MM.1S (cell line): ENCODE measurements at regions not wholly inside any gene's neighbourhood (a gene's known extent, or its start where the extent isn't known, plus 50 kb on each side); places are given as distances from the start of the nearest gene placed in this dataset.

Experiments used
- DNase-seq: peaks from one replicate; pipeline ENCODE4 v3.0.0-alpha.2; 2015
- H2AFZ ChIP-seq: fragments of 300-600 bp; sonication (generic); 2 replicates; pipeline ENCODE4 v1.6.0; 2016; ENCODE audit warnings: antibody characterized with exemption, low read length
- H3F3A ChIP-seq: fragments of 300-600 bp; sonication (generic); 2 replicates; pipeline ENCODE4 v1.6.1; 2016; ENCODE audit warnings: mild to moderate bottlenecking, antibody characterized with exemption, low read length, moderate library complexity, mixed read lengths; ENCODE audit not compliant: insufficient read depth
- H3K27ac ChIP-seq: fragments of 300-600 bp; sonication (generic); 2 replicates; pipeline ENCODE4 v1.5.1; 2016; ENCODE audit warnings: mild to moderate bottlenecking, low read length
- H3K27me3 ChIP-seq: fragments of 300-600 bp; sonication (generic); replicated peaks from 2 replicates; pipeline ENCODE4 v1.6.0; 2016; ENCODE audit warnings: low read length; ENCODE audit not compliant: insufficient read depth
- H3K36me3 ChIP-seq: fragments of 300-600 bp; sonication (generic); replicated peaks from 2 replicates; pipeline ENCODE4 v1.6.1; 2016; ENCODE audit warnings: mild to moderate bottlenecking, low read length, mixed read lengths; ENCODE audit not compliant: insufficient read depth
- H3K4me1 ChIP-seq: fragments of 300-600 bp; sonication (generic); 2 replicates; pipeline ENCODE4 v1.6.1; 2016; ENCODE audit warnings: low read length, mixed read lengths
- H3K4me2 ChIP-seq: fragments of 300-600 bp; sonication (generic); 2 replicates; pipeline ENCODE4 v1.6.0; 2016; ENCODE audit warnings: low read depth, low read length
- H3K4me3 ChIP-seq: fragments of 300-600 bp; sonication (generic); 2 replicates; pipeline ENCODE4 v1.5.1; 2016; ENCODE audit warnings: low read length, mixed read lengths
- H3K79me2 ChIP-seq: fragments of 300-600 bp; sonication (generic); 2 replicates; pipeline ENCODE4 v1.6.1; 2016; ENCODE audit warnings: mixed run types, low read length, mixed read lengths
- H3K9ac ChIP-seq: fragments of 300-600 bp; sonication (generic); 2 replicates; pipeline ENCODE4 v1.6.1; 2016; ENCODE audit warnings: low read length, mixed read lengths
- H3K9me2 ChIP-seq: fragments of 300-600 bp; sonication (generic); replicated peaks from 2 replicates; pipeline ENCODE4 v1.6.1; 2016; ENCODE audit warnings: mild to moderate bottlenecking, low read length, mixed read lengths; ENCODE audit not compliant: insufficient read depth
- H3K9me3 ChIP-seq: fragments of 300-600 bp; sonication (generic); replicated peaks from 2 replicates; pipeline ENCODE4 v1.6.1; 2016; ENCODE audit warnings: mild to moderate bottlenecking, low read length, mixed read lengths; ENCODE audit not compliant: insufficient read depth
- H4K20me1 ChIP-seq: fragments of 300-600 bp; sonication (generic); 2 replicates; pipeline ENCODE4 v1.6.1; 2016; ENCODE audit warnings: mild to moderate bottlenecking, low read length, moderate library complexity, mixed read lengths; ENCODE audit not compliant: insufficient read depth
- EZH2 ChIP-seq: fragments of 300-600 bp; sonication (generic); optimal IDR thresholded peaks from 2 replicates; pipeline ENCODE3; 2017; ENCODE audit warnings: low read depth, mild to moderate bottlenecking, antibody characterized with exemption, low read length, mixed read lengths
- EZH2phosphoT487 ChIP-seq: fragments of 300-600 bp; sonication (generic); IDR thresholded peaks from 2 replicates; pipeline ENCODE4 v1.6.1; 2018; ENCODE audit warnings: antibody characterized with exemption, low read length
- TF ChIP-seq, protein P1 (sequence below): fragments of 300-600 bp; sonication (generic); IDR thresholded peaks from 2 replicates; pipeline ENCODE4 v1.5.1; 2016; ENCODE audit warnings: antibody characterized with exemption, low read length, mixed read lengths

GRCh38 chr1:30371179-30371788 lies 352.1 kb downstream of the MATN1 start:
- no peaks in the 10 kb centered on the region for H3F3A ChIP-seq
- H3K9ac ChIP-seq: no peak overlapping the region
- no peak for TF ChIP-seq EZH2phosphoT487
- TF ChIP-seq, protein P1, sequence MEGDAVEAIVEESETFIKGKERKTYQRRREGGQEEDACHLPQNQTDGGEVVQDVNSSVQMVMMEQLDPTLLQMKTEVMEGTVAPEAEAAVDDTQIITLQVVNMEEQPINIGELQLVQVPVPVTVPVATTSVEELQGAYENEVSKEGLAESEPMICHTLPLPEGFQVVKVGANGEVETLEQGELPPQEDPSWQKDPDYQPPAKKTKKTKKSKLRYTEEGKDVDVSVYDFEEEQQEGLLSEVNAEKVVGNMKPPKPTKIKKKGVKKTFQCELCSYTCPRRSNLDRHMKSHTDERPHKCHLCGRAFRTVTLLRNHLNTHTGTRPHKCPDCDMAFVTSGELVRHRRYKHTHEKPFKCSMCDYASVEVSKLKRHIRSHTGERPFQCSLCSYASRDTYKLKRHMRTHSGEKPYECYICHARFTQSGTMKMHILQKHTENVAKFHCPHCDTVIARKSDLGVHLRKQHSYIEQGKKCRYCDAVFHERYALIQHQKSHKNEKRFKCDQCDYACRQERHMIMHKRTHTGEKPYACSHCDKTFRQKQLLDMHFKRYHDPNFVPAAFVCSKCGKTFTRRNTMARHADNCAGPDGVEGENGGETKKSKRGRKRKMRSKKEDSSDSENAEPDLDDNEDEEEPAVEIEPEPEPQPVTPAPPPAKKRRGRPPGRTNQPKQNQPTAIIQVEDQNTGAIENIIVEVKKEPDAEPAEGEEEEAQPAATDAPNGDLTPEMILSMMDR: no peak
- TF ChIP-seq EZH2: no peak
- no peaks in the 10 kb centered on the region for H3K79me2 ChIP-seq
- H4K20me1 ChIP-seq: no peaks in the 10 kb centered on the region
- no peak overlapping the region for H3K4me2 ChIP-seq
- H3K9me2 ChIP-seq: no peaks in the 10 kb centered on the region
- H3K27ac ChIP-seq: no peak overlapping the region
- DNase-seq: no peak
- no peaks in the 10 kb centered on the region for H3K4me1 ChIP-seq
- no peak overlapping the region for H3K4me3 ChIP-seq
- H3K9me3 ChIP-seq: no peaks in the 10 kb centered on the region
- H2AFZ ChIP-seq: no peak overlapping the region
- peaks cover 92% of the 10 kb centered on the region for H3K27me3 ChIP-seq
- H3K36me3 ChIP-seq: no peaks in the 10 kb centered on the region

- no peak for DNase-seq
- Histone ChIP-seq H3K4me2 (no peak overlapping the region), H4K20me1 (no peaks in the 10 kb centered on the region), H3K9me2 (no peaks in the 10 kb centered on the region), H2AFZ (no peak overlapping the region), H3K79me2 (no peaks in the 10 kb centered on the region), H3K4me3 (no peak overlapping the region), H3K27ac (no peak overlapping the region), H3K9me3 (no peaks in the 10 kb centered on the region), H3K9ac (no peak overlapping the region), H3F3A (no peaks in the 10 kb centered on the region), H3K36me3 (no peaks in the 10 kb centered on the region), H3K4me1 (no peaks in the 10 kb centered on the region), H3K27me3 (peaks cover 88% of the 10 kb centered on the region)
- no peak for TF ChIP-seq EZH2phosphoT487
- TF ChIP-seq, protein P1: no peak
- no peak for TF ChIP-seq EZH2
These were observed 354.6 kb downstream of the MATN1 start for GRCh38 chr1:30368651-30369240.

- TF ChIP-seq EZH2 (no peak), EZH2phosphoT487 (no peak)
- TF ChIP-seq, protein P1: no peak
- H3K9me2 ChIP-seq: no peaks in the 10 kb centered on the region
- no peaks in the 10 kb centered on the region for H3K36me3 ChIP-seq
- DNase-seq: no peak
- no peaks in the 10 kb centered on the region for H3K79me2 ChIP-seq
- no peak overlapping the region for H2AFZ ChIP-seq
- H3K4me2 ChIP-seq: no peak overlapping the region
- no peaks in the 10 kb centered on the region for H4K20me1 ChIP-seq
- H3K4me3 ChIP-seq: no peak overlapping the region
- peaks cover 86% of the 10 kb centered on the region for H3K27me3 ChIP-seq
- no peaks in the 10 kb centered on the region for H3K4me1 ChIP-seq
- no peak overlapping the region for H3K9ac ChIP-seq
- H3K9me3 ChIP-seq: no peaks in the 10 kb centered on the region
- H3F3A ChIP-seq: no peaks in the 10 kb centered on the region
- no peak overlapping the region for H3K27ac ChIP-seq
These were observed 356.5 kb downstream of the MATN1 start for GRCh38 chr1:30366911-30367310.
